Progenitor cell of endocrine pancreas (in vitro differentiated cells): ENCODE measurements at regions not wholly inside any gene's neighbourhood (a gene's known extent, or its start where the extent isn't known, plus 50 kb on each side); places are given as distances from the start of the nearest gene placed in this dataset.

Experiments used
- DNase-seq: peaks from one replicate; pipeline ENCODE4 v3.0.0; 2021; ENCODE audit warnings: low spot score; ENCODE audit not compliant: unreplicated experiment
- H3K27ac Mint-ChIP-seq: 2 replicates; pipeline ENCODE4 v1.8.0; 2021; ENCODE audit warnings: mild to moderate bottlenecking, moderate library complexity, mixed read lengths
- H3K27me3 Mint-ChIP-seq: 2 replicates; pipeline ENCODE4 v1.8.0; 2021; ENCODE audit warnings: mixed read lengths
- H3K36me3 Mint-ChIP-seq: 2 replicates; pipeline ENCODE4 v1.8.0; 2022; ENCODE audit warnings: mixed read lengths; ENCODE audit not compliant: insufficient read depth
- H3K4me1 Mint-ChIP-seq: 2 replicates; pipeline ENCODE4 v1.8.0; 2021; ENCODE audit warnings: low read depth, mixed read lengths
- H3K4me3 Mint-ChIP-seq: 2 replicates; pipeline ENCODE4 v1.8.0; 2021; ENCODE audit warnings: low read depth, mild to moderate bottlenecking, moderate library complexity, mixed read lengths
- H3K9me3 Mint-ChIP-seq: 2 replicates; pipeline ENCODE4 v1.8.0; 2021; ENCODE audit warnings: low read depth, mixed read lengths
- TF ChIP-seq, protein P1 (sequence below): fragments of 200-600 bp; sonication (generic); IDR thresholded peaks from one replicate; pipeline ENCODE4 v1.5.0; 2021; ENCODE audit warnings: antibody characterized with exemption, mild to moderate bottlenecking; ENCODE audit not compliant: unreplicated experiment

DNA sequence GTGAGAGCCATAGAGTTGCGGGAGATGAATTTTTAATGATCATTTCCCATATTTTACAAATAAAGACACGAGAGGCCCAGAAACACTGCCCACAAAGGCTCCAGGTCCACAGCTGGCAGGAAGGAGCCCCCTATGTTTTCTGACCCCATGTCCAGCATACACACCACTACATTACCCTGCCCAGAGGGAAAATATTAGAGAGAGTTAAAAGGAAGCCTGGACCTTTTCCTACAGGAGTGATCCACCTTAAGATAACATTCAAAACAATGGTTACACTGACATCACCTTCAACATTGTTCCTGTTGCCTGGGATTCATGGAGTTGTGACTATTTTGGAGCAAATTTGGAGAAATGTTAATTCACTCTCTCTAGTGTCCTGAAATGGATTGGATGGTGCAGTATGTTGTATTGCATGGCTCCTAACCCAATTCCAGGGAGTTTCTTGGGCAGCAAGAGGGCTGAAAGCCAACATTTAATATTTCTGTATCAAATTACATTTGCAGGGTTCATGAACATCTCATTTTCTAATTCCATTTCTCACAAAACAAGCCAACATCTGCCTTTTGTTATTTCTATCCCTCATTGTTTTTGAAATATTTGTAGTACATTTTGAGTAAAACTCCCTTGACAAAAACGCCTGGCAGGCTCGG, 172.5 kb downstream of the DLEU7 start:
- Mint-ChIP-seq H3K4me1 (no peaks in the 10 kb centered on the region), H3K27me3 (no peaks in the 10 kb centered on the region)
- TF ChIP-seq, protein P1, sequence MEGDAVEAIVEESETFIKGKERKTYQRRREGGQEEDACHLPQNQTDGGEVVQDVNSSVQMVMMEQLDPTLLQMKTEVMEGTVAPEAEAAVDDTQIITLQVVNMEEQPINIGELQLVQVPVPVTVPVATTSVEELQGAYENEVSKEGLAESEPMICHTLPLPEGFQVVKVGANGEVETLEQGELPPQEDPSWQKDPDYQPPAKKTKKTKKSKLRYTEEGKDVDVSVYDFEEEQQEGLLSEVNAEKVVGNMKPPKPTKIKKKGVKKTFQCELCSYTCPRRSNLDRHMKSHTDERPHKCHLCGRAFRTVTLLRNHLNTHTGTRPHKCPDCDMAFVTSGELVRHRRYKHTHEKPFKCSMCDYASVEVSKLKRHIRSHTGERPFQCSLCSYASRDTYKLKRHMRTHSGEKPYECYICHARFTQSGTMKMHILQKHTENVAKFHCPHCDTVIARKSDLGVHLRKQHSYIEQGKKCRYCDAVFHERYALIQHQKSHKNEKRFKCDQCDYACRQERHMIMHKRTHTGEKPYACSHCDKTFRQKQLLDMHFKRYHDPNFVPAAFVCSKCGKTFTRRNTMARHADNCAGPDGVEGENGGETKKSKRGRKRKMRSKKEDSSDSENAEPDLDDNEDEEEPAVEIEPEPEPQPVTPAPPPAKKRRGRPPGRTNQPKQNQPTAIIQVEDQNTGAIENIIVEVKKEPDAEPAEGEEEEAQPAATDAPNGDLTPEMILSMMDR = no peak

DNA sequence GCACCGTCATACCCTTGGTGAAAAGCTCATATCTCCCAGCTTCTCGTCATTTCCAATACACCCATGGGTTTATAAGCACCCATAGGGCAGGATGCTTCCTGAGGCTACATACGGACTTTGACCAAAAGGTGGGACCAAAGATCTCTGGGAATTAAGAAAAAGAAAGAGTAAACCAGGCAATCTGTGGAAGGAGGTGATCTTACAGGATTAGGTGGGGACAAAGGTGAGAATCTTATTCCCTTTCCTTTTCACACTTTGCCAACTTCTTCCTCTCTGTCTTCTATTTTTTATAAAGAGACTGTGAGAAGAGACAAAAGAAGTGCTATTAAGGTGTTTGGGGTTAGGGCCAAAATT, 172.0 kb downstream of the DLEU7 start:
- no peaks in the 10 kb centered on the region for H3K4me1 Mint-ChIP-seq
- H3K9me3 Mint-ChIP-seq = no peaks in the 10 kb centered on the region
- no peak overlapping the region for H3K4me3 Mint-ChIP-seq
- TF ChIP-seq, protein P1 = no peak
- H3K36me3 Mint-ChIP-seq = no peaks in the 10 kb centered on the region
- DNase-seq = no peak
- no peaks in the 10 kb centered on the region for H3K27me3 Mint-ChIP-seq
- no peak overlapping the region for H3K27ac Mint-ChIP-seq

More for the DNA sequence above, 172.5 kb downstream of the DLEU7 start:
- Mint-ChIP-seq H3K4me3 (no peak overlapping the region), H3K27ac (no peak overlapping the region), H3K36me3 (peaks cover 1% of the 10 kb centered on the region), H3K9me3 (no peaks in the 10 kb centered on the region)
- no peak for DNase-seq

DNA sequence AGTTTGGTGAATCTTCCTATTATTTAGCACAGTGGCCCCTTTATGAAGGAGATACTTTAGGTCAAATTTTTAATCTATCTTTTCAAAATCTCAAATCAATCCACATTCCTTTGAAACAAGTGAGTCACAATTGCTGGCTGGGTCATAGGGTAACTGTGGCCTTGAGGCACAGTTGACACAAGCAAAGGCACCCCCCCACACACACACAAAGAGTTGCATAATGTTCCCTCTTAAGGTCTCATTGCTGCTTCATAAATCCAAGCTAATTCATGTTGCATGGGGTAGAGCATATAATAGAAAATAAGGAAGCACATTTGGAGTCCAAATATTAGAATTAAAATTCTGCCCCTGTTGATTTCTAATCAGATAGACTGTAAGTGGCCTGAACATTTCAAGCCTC, 171.5 kb downstream of the DLEU7 start:
- H3K27ac Mint-ChIP-seq = no peak overlapping the region
- no peaks in the 10 kb centered on the region for H3K9me3 Mint-ChIP-seq
- H3K4me1 Mint-ChIP-seq = peaks cover 5% of the 10 kb centered on the region
- no peak for DNase-seq
- H3K27me3 Mint-ChIP-seq = no peaks in the 10 kb centered on the region
- H3K36me3 Mint-ChIP-seq = no peaks in the 10 kb centered on the region
- no peak overlapping the region for H3K4me3 Mint-ChIP-seq
- TF ChIP-seq, protein P1 = no peak

DNA sequence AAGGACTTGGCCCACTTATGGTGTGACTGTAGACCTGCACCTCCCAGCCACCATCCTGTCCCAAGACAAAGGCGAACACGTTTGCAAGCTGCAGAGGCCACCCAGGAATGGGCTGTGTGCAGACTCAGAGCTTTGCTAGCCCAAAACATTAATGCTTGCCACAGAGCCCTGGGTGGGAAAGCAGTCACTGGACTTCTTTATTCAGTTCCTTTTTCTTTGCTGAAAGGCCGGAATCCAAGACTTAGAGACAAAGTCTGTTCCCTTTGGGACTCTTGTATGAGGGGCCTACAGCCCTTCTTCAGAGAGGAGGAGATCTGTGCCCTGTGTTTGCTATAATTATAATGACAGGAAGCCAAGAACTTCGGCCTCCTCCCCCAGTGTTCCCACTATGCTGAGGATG, 167.8 kb downstream of the DLEU7 start:
- Mint-ChIP-seq H3K27me3 (no peaks in the 10 kb centered on the region), H3K36me3 (no peaks in the 10 kb centered on the region), H3K27ac (no peak overlapping the region), H3K4me1 (peaks cover 6% of the 10 kb centered on the region), H3K4me3 (no peak overlapping the region), H3K9me3 (no peaks in the 10 kb centered on the region)
- no peak for DNase-seq
- TF ChIP-seq, protein P1 = no peak

DNA sequence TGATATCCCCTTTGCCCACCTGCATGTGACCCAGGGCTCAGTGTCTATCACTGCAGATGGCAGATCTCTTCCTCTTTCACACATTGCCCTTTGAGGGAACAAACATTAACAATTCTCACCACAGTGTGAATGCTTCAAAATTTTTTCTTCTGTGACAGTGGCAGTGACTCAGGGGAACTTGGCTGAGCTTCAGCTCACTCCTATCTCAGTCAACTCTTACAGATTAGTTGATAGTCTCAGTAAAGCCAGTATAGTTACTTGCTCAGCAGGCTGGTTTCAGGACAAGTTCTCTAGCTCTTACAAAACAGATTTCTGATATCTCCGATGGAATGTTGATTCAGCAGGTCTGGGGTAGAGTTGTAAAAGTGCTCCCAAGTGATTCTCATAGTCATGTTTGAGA, 166.9 kb downstream of the DLEU7 start:
- H3K4me3 Mint-ChIP-seq = no peak overlapping the region
- no peak for DNase-seq
- H3K27ac Mint-ChIP-seq = no peak overlapping the region
- peaks cover 6% of the 10 kb centered on the region for H3K4me1 Mint-ChIP-seq
- H3K36me3 Mint-ChIP-seq = no peaks in the 10 kb centered on the region
- no peaks in the 10 kb centered on the region for H3K9me3 Mint-ChIP-seq
- no peaks in the 10 kb centered on the region for H3K27me3 Mint-ChIP-seq
- TF ChIP-seq, protein P1 = no peak
